T-helper 2 cell treated with Interferon-gamma antibody and Interleukin-4, amounts not matched to agents 5 μg/mL and 100 μg/mL, for 36 hours (primary cell): ENCODE measurements at regions not wholly inside any gene's neighbourhood (a gene's known extent, or its start where the extent isn't known, plus 50 kb on each side); places are given as distances from the start of the nearest gene placed in this dataset.

Experiments used
- DNase-seq: peaks from one replicate; pipeline ENCODE4 v3.0.0; 2021; ENCODE audit warnings: low spot score
- H3K27ac Mint-ChIP-seq: one replicate; pipeline ENCODE4 v1.8.0; 2021; ENCODE audit warnings: mild to moderate bottlenecking, mixed read lengths
- H3K27me3 Mint-ChIP-seq: one replicate; pipeline ENCODE4 v1.8.0; 2021; ENCODE audit warnings: low read depth, mixed read lengths
- H3K36me3 Mint-ChIP-seq: one replicate; pipeline ENCODE4 v1.8.0; 2021; ENCODE audit warnings: low read depth, mixed read lengths
- H3K4me1 Mint-ChIP-seq: one replicate; pipeline ENCODE4 v1.8.0; 2021; ENCODE audit warnings: low read depth, mixed read lengths
- H3K4me3 Mint-ChIP-seq: one replicate; pipeline ENCODE4 v1.8.0; 2022; ENCODE audit warnings: mild to moderate bottlenecking, moderate library complexity, mixed read lengths
- H3K9me3 Mint-ChIP-seq: one replicate; pipeline ENCODE4 v1.8.0; 2021; ENCODE audit warnings: mixed read lengths

DNA sequence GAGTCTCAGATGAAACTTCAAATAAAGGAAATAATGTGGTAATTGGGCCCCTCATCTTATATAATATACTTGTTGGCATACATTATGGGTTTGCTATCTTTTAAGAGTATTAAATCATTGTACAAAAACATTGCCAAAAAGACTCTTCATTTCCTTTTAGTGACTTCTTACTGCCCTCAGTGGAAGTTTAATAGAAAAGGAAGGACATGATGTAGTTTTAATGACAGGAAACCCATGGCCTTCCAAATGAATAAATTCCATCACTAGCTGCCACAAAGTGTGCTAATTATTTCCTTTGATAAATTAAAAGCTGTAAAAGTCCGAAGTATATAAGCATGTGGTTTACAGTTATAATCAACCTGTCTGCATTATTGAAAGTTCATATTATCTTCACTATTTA, 350.9 kb upstream of the HAND2 start:
- no peak for DNase-seq
- Mint-ChIP-seq H3K27ac (no peak overlapping the region), H3K36me3 (no peaks in the 10 kb centered on the region), H3K4me3 (no peak overlapping the region), H3K4me1 (no peaks in the 10 kb centered on the region), H3K27me3 (peaks cover 2% of the 10 kb centered on the region), H3K9me3 (no peaks in the 10 kb centered on the region)

DNA sequence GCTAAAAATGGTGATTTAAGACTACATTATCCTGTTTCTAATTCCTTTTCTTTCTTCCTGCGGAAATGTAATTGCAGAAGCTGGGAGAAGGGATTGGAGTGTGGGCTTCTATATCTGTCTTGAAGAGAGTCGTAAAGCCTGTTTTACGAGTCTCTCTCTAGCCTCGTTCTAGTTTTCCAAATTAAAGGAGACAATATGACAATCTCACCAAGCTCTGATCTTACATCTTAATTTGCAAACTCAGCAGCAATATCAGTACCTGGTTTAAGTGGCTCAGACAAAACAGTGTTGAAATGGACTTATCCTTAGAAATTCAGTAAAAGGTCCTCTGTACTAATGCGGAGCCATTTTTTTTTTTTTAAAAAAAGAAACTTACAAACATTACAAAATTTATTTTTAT, 349.5 kb upstream of the HAND2 start:
- Mint-ChIP-seq H3K4me1 (no peaks in the 10 kb centered on the region), H3K36me3 (no peaks in the 10 kb centered on the region), H3K27ac (no peak overlapping the region), H3K27me3 (peaks cover 2% of the 10 kb centered on the region), H3K4me3 (no peak overlapping the region), H3K9me3 (no peaks in the 10 kb centered on the region)
- DNase-seq: no peak

DNA sequence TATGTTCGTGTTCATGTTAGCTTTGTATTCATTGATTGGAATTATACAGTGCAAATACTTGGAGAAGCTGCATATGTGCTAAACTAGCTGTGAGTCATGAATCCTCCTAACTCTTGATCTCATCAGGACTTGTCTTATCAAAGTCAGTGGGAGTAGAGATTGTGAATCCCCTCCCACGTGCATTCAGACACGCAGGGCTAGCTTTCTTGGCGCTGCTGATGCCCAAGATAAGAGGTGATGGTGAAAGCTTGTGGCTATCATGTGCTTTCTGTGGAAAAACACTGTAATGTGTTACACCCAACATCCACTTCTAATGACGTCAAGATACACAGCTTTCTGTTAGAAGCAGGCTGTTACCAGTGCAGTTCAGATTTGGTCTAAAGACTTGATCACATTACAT, 348.7 kb upstream of the HAND2 start:
- Mint-ChIP-seq H3K4me3 (no peak overlapping the region), H3K27me3 (peaks cover 2% of the 10 kb centered on the region), H3K27ac (no peak overlapping the region), H3K36me3 (no peaks in the 10 kb centered on the region), H3K9me3 (no peaks in the 10 kb centered on the region), H3K4me1 (no peaks in the 10 kb centered on the region)
- DNase-seq: peak; percentile 49

DNA sequence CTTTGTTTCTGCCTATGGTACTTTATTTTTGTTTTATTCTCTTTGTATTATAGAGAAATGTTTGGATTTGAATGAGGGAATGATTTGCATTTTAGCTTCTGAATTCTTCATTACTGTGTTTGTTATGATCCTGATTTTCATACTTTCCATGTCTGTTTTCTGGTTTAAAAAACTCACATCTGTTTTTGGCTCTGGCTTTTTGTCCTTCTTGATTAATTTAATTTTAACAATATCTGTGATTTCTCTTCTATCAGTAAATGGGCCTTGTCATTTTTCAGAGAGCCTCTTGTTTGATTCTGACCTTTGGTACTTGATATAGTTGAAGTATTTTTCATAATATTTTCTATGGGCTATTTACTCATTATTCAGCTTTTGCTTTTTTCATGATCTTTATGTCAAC, 341.6 kb upstream of the HAND2 start:
- H3K27ac Mint-ChIP-seq: no peak overlapping the region
- H3K27me3 Mint-ChIP-seq: no peaks in the 10 kb centered on the region
- H3K4me3 Mint-ChIP-seq: no peak overlapping the region
- DNase-seq: no peak
- H3K4me1 Mint-ChIP-seq: no peaks in the 10 kb centered on the region
- H3K36me3 Mint-ChIP-seq: no peaks in the 10 kb centered on the region
- no peaks in the 10 kb centered on the region for H3K9me3 Mint-ChIP-seq

DNA sequence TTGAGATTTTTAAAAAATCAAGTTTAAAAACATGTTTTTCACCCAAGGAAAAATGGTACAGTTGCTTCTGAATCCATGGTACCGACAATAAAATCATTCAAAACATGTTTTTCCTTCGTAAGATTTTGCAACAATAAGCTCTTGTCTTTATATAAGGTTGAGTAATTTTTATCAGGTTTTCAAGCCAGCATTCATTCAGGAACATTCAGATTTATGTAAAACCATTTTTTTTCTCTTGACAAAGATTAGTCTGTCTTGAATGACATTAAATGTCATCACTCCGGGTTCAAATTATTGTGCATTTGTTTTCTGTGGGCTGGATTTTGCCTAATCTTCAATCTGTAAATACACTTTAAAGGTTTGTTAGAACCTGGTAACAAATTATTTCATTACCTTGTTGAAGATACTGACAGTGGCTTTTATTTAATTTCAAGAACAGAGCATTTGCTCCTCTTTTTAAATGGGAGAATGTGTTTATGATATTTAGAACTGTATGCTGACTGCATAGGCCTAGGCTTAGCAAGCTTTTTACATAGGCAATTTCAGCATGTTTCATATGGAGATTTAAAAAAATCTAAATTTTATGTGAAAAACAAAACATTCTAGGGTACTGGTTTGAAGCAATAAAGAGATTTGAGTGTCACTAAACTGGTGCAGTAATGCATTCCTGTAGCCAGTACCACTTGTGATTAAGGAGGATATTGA, 336.4 kb upstream of the HAND2 start:
- Mint-ChIP-seq H3K27ac (no peak overlapping the region), H3K27me3 (no peaks in the 10 kb centered on the region), H3K4me1 (no peaks in the 10 kb centered on the region), H3K9me3 (no peaks in the 10 kb centered on the region), H3K4me3 (no peak overlapping the region), H3K36me3 (no peaks in the 10 kb centered on the region)
- DNase-seq: no peak

DNA sequence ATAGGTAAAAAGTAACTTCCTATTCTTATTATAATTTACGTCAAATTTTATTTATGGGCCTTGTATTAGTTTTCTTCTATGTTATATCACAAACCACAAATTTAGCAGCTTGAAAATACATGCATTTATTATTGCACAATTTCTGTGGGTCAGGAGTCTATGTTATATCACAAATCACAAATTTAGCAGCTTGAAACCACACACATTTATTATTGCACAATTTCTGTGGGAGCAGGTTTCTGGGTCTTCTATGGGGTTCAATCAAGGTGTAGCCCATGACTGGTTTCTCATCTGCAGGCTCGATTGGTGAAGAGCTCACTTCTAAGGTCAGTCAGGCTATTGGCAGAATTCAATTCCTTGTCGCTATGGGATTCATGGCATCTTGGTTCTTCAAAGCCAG, 332.7 kb upstream of the HAND2 start:
- no peak overlapping the region for H3K4me3 Mint-ChIP-seq
- H3K9me3 Mint-ChIP-seq: no peaks in the 10 kb centered on the region
- no peaks in the 10 kb centered on the region for H3K27me3 Mint-ChIP-seq
- no peak for DNase-seq
- no peak overlapping the region for H3K27ac Mint-ChIP-seq
- no peaks in the 10 kb centered on the region for H3K4me1 Mint-ChIP-seq
- no peaks in the 10 kb centered on the region for H3K36me3 Mint-ChIP-seq

DNA sequence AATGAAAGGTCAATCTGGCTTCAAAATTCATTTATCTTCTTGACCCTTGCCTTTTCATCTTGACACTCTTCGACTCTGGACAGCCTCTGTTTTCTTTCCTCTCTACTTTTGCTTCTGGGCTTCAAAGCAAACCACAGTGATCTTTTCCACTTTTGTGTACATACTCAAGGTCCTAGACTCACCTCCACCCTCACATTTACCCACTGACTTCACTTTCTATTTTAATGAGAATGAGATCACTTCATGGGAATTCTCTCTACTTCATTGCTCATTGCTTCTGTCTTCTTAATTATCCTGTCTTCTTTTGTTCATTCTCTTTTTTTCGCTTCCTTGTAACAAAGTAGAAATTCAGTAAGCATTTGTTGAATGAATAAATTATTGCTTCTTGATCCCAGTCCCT, 330.1 kb upstream of the HAND2 start:
- no peaks in the 10 kb centered on the region for H3K9me3 Mint-ChIP-seq
- DNase-seq: no peak
- H3K27me3 Mint-ChIP-seq: no peaks in the 10 kb centered on the region
- H3K36me3 Mint-ChIP-seq: no peaks in the 10 kb centered on the region
- H3K4me3 Mint-ChIP-seq: no peak overlapping the region
- H3K4me1 Mint-ChIP-seq: no peaks in the 10 kb centered on the region
- no peak overlapping the region for H3K27ac Mint-ChIP-seq

DNA sequence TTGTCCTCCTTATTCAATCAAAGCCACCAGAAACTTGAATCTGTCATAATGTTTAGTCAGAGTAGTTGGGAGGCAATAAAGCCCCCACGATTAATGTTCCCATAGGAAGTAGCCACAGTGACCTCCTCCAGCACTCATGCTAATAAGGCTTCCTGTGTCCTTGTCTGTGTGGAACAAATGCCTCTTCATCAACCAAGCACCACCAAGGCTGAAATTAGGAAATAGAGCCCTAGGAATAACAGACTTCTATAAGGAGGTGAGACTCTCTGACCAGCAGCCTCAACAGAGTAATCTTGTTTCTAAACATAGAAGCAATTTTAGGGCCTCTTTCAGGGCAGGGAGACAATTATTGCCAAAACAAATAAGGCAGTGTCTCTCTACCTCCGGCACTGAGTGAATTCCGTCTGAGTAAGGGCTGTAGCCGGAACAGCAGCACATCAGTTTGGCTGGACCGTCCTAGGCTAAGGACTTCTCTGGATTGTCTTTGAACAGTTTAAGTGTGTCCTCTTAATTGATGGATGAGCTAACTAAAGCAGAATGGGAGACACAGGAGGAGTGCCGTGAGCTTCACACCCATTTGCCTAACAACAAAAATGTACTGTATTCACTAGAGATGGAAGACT, 329.2 kb upstream of the HAND2 start:
- no peaks in the 10 kb centered on the region for H3K9me3 Mint-ChIP-seq
- no peak for DNase-seq
- H3K36me3 Mint-ChIP-seq: no peaks in the 10 kb centered on the region

DNA sequence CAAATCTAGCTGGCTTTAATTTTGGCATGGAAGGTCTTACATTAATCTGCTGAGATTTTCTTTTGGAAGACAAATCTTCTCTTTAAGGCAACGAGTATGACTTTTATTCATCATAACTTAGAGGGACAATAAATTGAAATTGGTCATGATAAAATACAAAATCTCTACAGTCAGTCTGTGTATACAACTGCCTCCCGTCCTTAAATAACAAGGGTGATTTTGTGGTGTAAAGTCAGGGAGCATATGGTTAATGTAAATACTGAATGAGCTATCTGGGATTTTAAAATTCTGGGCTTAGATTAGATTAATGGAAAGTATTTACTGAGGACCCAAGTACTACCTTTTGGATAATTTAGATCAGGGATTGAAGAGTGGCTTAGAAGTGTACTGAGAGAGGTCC, 328.4 kb upstream of the HAND2 start:
- no peaks in the 10 kb centered on the region for H3K27me3 Mint-ChIP-seq
- H3K9me3 Mint-ChIP-seq: no peaks in the 10 kb centered on the region
- H3K4me3 Mint-ChIP-seq: no peak overlapping the region
- H3K4me1 Mint-ChIP-seq: no peaks in the 10 kb centered on the region
- no peaks in the 10 kb centered on the region for H3K36me3 Mint-ChIP-seq
- no peak for DNase-seq
- H3K27ac Mint-ChIP-seq: no peak overlapping the region

More for the DNA sequence above, 329.2 kb upstream of the HAND2 start:
- H3K4me3 Mint-ChIP-seq: no peak overlapping the region
- no peaks in the 10 kb centered on the region for H3K27me3 Mint-ChIP-seq
- no peaks in the 10 kb centered on the region for H3K4me1 Mint-ChIP-seq
- no peak overlapping the region for H3K27ac Mint-ChIP-seq

DNA sequence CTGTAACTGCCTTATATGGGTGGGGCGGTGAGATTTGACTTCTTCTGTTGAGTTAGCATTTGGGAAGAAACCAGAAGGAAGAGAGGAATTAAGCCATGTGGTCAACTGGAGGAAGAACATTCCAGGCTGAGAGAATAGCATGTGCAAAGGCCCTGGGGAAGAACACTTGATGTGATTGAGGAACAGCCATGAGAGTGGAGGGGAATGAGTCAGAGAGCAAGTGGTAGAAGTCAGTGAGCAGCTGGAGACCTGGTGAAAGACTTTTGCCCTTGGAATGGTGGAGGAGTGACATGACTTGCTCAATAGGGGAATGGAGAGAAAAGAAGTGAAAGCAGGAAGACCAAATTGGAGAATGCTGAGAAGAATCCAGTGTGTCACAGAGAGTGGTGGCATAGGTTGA, 327.8 kb upstream of the HAND2 start:
- no peak for DNase-seq
- no peaks in the 10 kb centered on the region for H3K36me3 Mint-ChIP-seq
- no peaks in the 10 kb centered on the region for H3K27me3 Mint-ChIP-seq
- no peak overlapping the region for H3K27ac Mint-ChIP-seq
- H3K9me3 Mint-ChIP-seq: no peaks in the 10 kb centered on the region
- no peaks in the 10 kb centered on the region for H3K4me1 Mint-ChIP-seq
- no peak overlapping the region for H3K4me3 Mint-ChIP-seq

DNA sequence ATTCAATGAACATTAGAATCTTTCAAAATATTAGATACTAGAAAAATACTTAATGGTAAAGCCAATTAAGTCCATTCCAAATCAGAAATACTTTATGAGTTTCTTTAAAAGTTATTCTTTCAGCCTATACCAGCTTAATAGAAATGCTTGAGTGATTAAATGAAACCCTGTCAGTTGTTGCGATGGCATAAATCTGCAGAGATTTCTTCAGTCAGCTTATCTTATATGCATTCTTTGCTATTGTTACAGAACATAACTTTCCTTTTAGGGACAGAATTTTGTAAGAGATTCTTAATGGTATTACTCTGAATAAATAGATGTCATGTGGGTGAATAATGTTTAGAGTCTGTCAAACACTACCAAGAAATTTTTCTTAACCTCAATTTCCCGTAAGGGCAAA, 325.0 kb upstream of the HAND2 start:
- no peaks in the 10 kb centered on the region for H3K9me3 Mint-ChIP-seq
- no peak overlapping the region for H3K27ac Mint-ChIP-seq
- no peaks in the 10 kb centered on the region for H3K27me3 Mint-ChIP-seq
- no peaks in the 10 kb centered on the region for H3K4me1 Mint-ChIP-seq
- H3K4me3 Mint-ChIP-seq: no peak overlapping the region
- H3K36me3 Mint-ChIP-seq: no peaks in the 10 kb centered on the region
- DNase-seq: no peak

DNA sequence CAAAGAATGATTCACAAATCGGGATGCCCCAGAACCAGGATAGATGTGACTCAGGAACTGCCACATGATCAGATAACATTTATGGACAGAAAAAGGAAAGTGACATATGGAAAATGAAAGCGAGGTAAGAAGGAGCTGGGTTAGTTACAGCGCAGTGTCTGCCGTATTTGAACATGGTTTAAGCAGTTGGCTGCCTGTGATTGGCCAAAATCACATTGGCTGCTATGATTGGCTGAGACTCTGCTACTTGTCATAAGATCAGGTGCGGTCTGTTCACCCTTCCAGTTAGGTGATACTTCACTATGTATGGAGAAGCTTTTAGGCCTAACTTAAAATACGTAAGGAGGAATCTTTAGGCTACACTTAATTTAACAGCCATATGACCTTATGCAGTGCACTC, 322.7 kb upstream of the HAND2 start:
- Mint-ChIP-seq H3K4me1 (no peaks in the 10 kb centered on the region), H3K27me3 (no peaks in the 10 kb centered on the region), H3K9me3 (no peaks in the 10 kb centered on the region), H3K36me3 (no peaks in the 10 kb centered on the region), H3K27ac (no peak overlapping the region), H3K4me3 (no peak overlapping the region)
- DNase-seq: no peak

DNA sequence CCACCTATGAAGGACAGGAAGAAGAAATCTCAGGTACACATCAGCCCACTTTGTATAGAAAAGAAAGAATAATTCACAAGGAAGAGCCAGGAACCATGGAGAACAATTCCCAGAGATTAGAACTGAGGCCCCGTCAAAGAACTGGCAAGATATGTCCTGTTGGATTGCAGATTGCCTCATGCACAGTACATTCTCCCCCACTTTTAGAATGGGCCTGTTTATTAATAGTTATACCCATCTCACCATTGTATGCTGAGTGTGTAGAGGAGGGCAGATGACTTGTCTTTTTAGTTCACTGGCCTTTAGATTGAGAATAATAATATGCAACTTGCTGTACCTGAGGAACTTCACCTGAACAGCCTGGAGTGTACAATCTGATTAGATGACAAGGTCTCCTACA, 315.6 kb upstream of the HAND2 start:
- no peaks in the 10 kb centered on the region for H3K4me1 Mint-ChIP-seq
- H3K36me3 Mint-ChIP-seq: no peaks in the 10 kb centered on the region
- H3K27ac Mint-ChIP-seq: no peak overlapping the region
- H3K27me3 Mint-ChIP-seq: no peaks in the 10 kb centered on the region
- H3K9me3 Mint-ChIP-seq: peaks cover 13% of the 10 kb centered on the region
- H3K4me3 Mint-ChIP-seq: no peak overlapping the region
- DNase-seq: no peak

DNA sequence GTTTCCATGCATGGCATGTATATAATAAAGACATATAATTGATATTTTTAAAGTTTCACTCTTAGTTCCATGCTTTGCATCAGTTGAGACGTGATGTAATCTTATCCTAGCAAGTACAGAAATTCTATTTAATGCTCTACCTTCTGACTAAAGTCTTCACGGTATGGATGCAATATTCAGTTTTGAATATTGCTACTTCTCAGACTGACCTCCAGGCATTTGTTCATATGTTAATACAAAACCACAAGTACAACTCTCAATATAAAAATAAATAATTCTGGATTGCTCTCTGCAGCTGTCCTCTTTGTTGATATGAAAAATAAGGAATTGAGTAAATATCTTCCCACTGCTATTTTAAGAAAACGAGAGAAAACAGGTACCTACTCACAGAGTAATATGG, 309.8 kb upstream of the HAND2 start:
- no peaks in the 10 kb centered on the region for H3K36me3 Mint-ChIP-seq
- H3K27ac Mint-ChIP-seq: no peak overlapping the region
- no peaks in the 10 kb centered on the region for H3K4me1 Mint-ChIP-seq
- H3K9me3 Mint-ChIP-seq: peaks cover 13% of the 10 kb centered on the region
- no peaks in the 10 kb centered on the region for H3K27me3 Mint-ChIP-seq
- DNase-seq: no peak
- H3K4me3 Mint-ChIP-seq: no peak overlapping the region

DNA sequence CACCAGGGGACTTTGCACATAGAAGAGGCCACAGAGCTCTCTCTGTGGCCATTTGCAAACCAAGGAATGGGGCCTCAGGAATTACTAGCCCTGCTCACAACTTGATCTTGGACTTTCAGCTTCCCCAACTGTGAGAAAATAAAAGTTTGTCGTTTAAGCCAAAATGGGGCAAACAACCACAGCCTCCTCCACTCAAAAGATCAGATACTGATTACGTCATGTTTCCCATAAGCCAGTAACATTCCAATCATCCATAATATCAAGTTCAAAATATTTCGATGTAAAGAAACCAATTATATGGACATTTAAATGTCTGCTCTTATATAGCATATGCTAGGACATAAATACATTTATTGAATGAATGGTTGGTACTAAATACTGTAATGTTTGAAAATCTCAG, 307.5 kb upstream of the HAND2 start:
- Mint-ChIP-seq H3K27ac (no peak overlapping the region), H3K9me3 (peaks cover 8% of the 10 kb centered on the region), H3K4me1 (no peaks in the 10 kb centered on the region), H3K27me3 (no peaks in the 10 kb centered on the region), H3K36me3 (no peaks in the 10 kb centered on the region), H3K4me3 (no peak overlapping the region)
- no peak for DNase-seq
